HG02588 (cell line): ENCODE measurements at regions not wholly inside any gene's neighbourhood (a gene's known extent, or its start where the extent isn't known, plus 50 kb on each side); places are given as distances from the start of the nearest gene placed in this dataset.
A peak's percentile ranks its signal among the peaks of the same experiment; 100 is the strongest.

Experiments
- ATAC-seq: cut with Tn5 transposase; IDR thresholded peaks from one replicate; pipeline ENCODE4 v1.9.1; 2021; ENCODE audit warnings: mild to moderate bottlenecking, moderate library complexity; ENCODE audit not compliant: unreplicated experiment

DNA sequence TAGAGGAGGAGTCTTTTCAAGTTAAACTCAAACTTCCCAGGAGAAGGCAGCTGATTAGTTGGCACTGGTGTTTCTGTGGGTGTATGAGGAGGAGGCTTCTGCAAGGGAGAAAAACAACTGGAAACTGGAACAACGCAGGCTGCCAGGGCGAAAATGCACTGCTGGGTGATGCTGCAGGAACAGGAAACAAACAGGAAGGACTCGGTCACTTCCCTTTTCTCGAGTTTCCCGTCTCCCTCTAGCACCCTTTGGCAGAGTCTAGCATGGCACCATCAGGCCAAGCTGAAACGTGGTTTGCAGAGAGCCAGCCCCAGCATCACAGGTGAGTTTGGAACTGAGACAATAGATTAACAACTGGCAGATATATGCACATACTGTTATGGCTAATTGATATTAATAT is 77.5 kb upstream of the CAST start:
- no peak for ATAC-seq

DNA sequence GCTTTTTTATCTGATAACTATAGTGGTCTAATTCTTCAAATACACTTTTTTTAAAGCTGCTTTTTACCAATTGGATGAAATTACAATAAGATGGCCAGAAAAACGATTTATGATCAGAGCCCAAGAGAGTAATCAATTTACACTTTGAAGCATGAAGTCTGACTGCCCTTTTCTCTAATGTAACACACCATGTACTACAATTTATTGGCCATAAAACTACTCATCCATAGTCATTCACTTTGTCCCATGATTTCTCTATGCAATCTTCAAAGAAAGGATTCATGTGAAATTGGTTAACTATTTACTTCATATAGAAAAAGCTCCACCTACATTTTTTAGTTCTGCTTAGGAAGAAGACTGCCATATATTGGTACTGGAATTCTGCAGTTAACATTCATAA is 73.6 kb upstream of the CAST start:
- no peak for ATAC-seq

DNA sequence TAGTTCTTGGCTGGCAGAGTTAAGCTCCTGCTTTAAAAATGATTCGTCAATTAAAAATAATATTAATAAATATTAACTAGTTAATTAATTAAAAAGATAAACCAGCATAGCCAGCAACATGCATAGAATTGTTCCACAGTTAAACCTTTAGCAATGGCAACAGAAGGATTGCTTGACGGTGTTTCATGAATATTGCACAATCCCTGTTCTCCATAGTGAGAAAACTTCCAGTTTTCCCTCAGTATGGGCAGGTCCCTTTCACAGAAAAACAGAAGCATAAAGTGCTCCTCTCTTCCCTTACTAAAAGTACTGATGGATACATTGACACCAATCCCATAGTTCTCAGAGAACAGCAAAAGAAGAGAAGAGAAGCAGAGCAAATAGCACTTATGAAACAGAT is 71.4 kb upstream of the CAST start:
- no peak for ATAC-seq

DNA sequence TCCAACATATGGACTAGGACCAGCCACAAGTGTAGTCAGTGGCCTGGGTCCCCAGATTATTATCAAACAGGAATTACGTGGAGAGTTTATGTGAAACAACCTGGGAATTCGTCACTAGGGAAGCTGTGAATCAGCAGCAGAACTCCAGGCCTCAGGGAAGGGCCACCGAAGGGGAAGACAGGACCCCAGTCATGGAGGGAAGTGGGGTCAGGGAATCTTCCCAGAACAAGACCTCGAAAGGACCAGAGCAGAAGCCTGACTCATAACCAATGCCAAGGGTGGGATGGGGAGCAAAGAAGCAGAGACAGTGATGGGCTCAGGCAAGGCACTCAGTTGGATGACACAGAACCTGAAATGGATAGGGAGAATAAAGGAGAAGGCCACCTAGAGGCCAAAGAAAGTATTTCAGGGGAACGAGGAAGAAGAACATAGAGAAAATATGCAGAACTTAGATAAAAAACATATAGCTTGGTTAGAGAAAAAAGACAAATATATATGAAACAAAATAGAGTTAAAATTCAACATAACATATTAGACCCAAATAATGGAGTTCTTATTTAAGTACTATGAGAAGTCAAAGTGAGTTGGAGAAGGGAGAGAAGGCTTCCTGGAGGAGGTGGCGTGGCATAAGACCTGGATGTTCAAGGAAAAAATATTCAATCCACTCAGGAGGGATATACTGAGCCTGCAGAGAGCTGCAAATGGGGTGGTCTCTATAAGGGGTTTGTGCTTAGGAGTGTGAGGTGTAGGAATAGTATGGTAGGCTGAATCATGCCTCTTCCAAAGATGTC is 66.7 kb upstream of the CAST start:
- ATAC-seq: no peak

DNA sequence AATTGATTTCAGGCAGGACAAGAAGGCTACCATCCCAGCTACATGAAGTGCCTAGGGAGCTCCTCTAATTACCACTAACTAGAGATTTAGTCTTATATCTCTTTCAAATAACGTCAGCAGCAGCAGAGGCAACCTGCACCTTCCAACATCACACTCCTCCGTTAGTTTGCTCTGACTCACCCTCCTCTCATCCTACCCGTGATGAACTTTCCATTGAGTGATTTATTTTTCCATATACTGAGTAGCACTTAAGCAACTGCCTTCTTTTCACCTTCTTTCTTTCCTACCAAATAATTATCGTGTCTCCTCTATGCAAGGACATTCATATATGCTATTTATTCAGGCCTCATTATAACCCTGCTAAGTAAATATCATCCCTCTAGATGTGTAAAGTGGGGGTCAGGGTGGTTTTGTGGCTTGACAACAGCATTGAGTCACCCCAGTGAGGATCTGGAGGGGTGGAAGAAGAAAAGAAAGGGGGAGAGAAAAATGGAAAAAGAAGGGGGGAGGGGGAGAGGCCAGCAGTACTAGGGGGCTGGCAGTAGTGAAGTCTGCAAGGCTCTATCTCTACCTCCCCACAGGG is 64.6 kb upstream of the CAST start:
- ATAC-seq: no peak

DNA sequence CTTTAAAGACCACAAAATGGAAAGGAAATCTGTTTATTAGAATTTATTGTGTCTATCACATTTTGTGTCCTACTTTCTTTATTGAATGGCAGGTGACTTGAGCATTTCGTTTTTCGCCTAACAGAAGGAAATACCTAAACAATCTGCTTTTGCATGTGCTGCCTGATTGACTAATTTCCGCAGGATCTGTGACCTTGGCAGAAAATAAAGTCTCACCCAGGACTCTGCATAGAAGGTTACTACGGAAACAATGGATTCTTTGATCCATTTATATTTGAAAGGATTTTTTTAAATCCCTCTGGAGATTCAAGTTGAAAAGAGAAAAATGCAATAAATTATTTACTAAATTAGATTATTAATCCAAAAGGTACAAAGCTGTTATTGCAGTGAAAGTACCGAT is 61.0 kb upstream of the CAST start:
- no peak for ATAC-seq

DNA sequence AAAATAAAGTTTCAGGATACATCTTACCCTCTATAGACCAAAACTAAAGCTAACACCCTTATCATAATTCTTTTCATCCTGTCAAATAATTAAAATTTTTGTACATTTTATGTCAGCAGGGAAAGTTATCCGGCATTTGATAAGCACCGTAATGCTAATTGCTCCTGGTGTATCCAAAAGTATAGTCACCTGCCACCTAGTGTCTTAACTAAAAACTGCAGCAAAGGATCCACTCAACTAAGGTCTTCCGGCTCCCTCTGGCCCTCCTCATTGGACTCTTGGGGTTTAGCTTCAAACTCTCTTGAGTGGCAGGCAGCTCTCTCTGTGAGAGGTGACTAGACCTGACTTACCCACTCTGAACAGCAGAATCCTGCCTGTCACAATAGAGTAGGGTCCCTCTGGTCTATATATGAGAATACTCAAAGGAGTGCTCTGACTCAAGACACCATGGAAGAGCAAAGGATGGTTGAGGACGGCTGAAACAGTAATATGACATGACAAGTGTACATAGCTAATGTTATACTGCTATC is 60.4 kb upstream of the CAST start:
- peak; percentile 72 for ATAC-seq

DNA sequence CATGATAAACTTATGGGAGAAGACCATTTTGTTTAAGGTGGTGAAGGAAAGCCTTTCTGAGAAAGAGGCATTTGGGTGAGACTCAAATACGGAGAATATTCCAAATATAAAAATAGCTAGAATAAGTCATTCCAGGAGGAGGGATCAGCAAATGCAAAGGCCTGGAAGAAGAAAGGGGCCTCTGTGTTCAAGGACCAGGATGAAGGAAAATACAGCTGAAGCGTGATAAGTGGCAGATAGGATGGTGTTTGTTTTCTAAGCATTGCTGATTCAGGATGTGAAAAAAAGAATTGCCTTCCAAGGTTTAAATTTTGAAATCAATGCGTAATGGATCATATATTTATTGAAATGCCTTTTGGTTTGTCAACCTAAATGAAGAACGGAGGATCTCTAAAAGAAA is 59.4 kb upstream of the CAST start:
- no peak for ATAC-seq

DNA sequence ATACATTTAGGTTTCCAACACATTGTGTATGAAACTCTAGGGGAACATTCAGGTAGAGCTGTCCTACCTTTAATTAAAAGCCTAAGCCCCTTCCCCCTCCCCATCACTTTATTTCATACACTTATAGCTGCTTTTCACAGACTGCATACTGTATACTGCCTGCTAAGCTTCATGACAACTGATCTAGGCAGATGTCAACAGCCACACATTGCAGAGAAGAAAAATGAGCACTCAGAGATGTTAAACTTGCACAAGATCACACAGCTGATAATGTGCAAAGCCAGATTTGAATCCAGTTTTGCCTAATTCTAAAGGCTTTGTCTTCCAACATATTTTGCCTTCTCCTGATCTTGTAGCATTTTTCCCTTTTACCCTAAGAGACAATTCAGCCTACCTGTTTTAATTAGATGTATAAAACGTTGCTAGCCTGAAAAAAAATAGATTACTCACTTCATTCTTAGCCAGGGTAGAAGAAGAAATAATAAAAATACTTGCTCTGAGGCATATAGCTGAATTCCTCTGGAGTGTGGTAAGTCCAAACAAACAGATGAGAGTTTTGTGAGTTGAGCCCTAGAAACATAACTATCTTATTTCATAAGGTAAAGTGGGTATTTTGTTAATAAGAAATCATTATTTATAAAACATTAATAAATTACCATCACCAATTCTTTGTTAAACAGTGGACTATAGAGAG is 56.9 kb upstream of the CAST start:
- no peak for ATAC-seq

DNA sequence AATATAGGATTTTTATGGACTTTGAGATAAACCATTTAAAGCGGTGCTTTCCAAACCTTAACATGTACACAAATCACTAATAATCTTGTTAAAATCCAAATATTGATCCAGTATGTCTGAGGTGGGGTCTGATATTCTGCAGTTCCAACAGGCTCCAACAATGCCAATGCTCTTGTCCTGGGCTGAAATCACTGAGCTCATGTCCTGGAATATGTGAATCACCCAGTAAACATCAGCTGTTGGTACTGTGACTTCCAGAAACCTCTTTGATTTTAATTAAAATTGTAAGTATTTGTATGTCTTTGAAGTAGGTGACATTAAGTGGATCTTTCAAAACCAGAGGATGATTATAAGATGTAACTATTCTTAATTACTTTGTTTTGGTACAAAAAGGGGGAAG is 52.8 kb upstream of the CAST start:
- ATAC-seq: no peak

DNA sequence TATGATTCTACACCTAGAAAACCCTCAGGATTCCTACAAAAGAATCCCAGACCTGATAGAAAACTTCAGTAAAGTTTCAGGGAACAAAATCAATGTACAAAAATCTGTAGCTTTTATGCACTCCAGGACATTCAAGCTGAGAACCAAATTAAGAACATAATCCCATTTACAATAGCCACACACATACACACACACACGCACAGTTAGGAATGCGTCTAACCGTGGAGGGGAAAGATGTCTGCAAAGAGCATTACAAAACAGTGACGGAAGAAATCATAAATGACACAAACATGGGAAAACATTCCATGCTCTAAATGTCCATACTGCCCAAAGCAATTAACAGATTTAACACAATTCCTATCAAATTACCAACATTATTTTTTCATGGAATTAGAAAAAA is 51.4 kb upstream of the CAST start:
- ATAC-seq: no peak

DNA sequence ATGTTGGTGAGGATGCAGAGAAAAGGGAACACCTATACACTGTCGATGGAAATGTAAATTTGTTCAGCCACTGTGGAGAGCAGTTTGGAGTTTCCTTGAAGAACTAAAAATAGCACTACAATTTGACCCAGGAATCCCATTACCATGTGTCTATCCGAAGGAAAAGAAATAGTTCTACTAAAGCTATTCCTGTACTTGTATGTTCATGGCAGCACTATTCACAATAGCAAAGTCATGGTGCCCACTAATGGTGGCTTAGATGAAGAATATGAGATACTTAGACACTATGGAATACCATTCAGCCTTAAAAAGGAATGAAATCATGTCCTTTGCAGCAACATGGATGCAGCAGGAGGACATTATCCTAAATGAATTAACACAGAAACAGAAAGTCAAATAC is 50.2 kb upstream of the CAST start:
- no peak for ATAC-seq
